H1 (cell line): ENCODE measurements at regions not wholly inside any gene's neighbourhood (a gene's known extent, or its start where the extent isn't known, plus 50 kb on each side); places are given as distances from the start of the nearest gene placed in this dataset.

Experiments
- CTCF ChIA-PET: fragments of 300-600 bp; sonication (Branson Sonifier 250); formaldehyde crosslinking; loops from one replicate; lab custom pipeline; 2021; ENCODE audit not compliant: partially characterized antibody; lab: Charles Lee
- POLR2A ChIA-PET: fragments of 300-600 bp; sonication (Branson Sonifier 250); formaldehyde crosslinking; loops from one replicate; lab custom pipeline; 2021; ENCODE audit warnings: inconsistent platforms; ENCODE audit not compliant: partially characterized antibody; lab: Charles Lee
- DNase-seq, 2 experiments: peaks; one replicate each; pipeline versions ENCODE4 v3.0.0 to v3.0.0-alpha.2; 2010 to 2022; ENCODE audit warnings: low spot score in 2 of 2, low read depth in 1 of 2, mixed read lengths in 1 of 2
- FAIRE-seq: peaks from 2 replicates; lab custom pipeline; 2011; peaks lifted over from hg19 to GRCh38; lab: Jason Lieb, UNC
- H2AFZ ChIP-seq: 2 replicates; pipeline ENCODE4 v1.8.1; 2012; ENCODE audit warnings: low read length, inconsistent platforms
- H2AK5ac ChIP-seq: 2 replicates; pipeline ENCODE4 v1.6.1; 2013; ENCODE audit warnings: low read depth, low read length
- H2BK120ac ChIP-seq: replicated peaks from 2 replicates; pipeline ENCODE3; 2013; ENCODE audit warnings: low read depth, low read length, inconsistent platforms
- H2BK12ac ChIP-seq: 2 replicates; pipeline ENCODE4 v1.6.1; 2013; ENCODE audit warnings: low read depth, low read length
- H2BK15ac ChIP-seq: 2 replicates; pipeline ENCODE4 v1.6.1; 2013; ENCODE audit warnings: low read length
- H2BK20ac ChIP-seq: 2 replicates; pipeline ENCODE4 v1.6.1; 2013; ENCODE audit warnings: low read length
- H2BK5ac ChIP-seq: 2 replicates; pipeline ENCODE4 v1.6.1; 2013; ENCODE audit warnings: low read depth, low read length
- H3K14ac ChIP-seq: 2 replicates; pipeline ENCODE4 v1.6.1; 2013; ENCODE audit warnings: inconsistent platforms; ENCODE audit not compliant: insufficient read length
- H3K18ac ChIP-seq: 2 replicates; pipeline ENCODE4 v1.6.1; 2013; ENCODE audit warnings: low read length; ENCODE audit errors: extremely low read depth
- H3K23ac ChIP-seq: 2 replicates; pipeline ENCODE4 v1.6.1; 2013; ENCODE audit warnings: inconsistent platforms; ENCODE audit not compliant: insufficient read length
- H3K23me2 ChIP-seq: 2 replicates; pipeline ENCODE4 v1.6.1; 2013; ENCODE audit warnings: low read depth, low read length
- H3K27ac ChIP-seq: 2 replicates; pipeline ENCODE4 v1.6.1; 2011; ENCODE audit warnings: low read depth, low read length, inconsistent platforms
- H3K27me3 ChIP-seq, 4 experiments: replicated peaks in 1 of 4; 1 replicate in 1 of 4; 2 replicates in 3 of 4; pipeline versions ENCODE4 v1.6.1 to v1.8.1; 2011 to 2013; ENCODE audit warnings: low read length in 3 of 4, mild to moderate bottlenecking in 3 of 4, inconsistent platforms in 2 of 4, mixed read lengths in 2 of 4, moderate library complexity in 1 of 4; ENCODE audit not compliant: control insufficient read depth in 3 of 4, insufficient read depth in 3 of 4; ENCODE audit errors: extremely low read depth in 1 of 4
- H3K36me3 ChIP-seq, 4 experiments: 2 replicates each; pipeline versions ENCODE4 v1.6.1 to v1.8.1; 2011 to 2013; ENCODE audit warnings: mild to moderate bottlenecking in 4 of 4, low read length in 3 of 4, moderate library complexity in 2 of 4, control low read depth in 1 of 4, inconsistent platforms in 1 of 4; ENCODE audit not compliant: insufficient read depth in 4 of 4, control insufficient read depth in 2 of 4
- H3K4ac ChIP-seq: replicated peaks from 2 replicates; pipeline ENCODE3; 2013; ENCODE audit warnings: low read length, low read depth, mixed read lengths, inconsistent platforms; ENCODE audit not compliant: insufficient read length
- H3K4me1 ChIP-seq, 4 experiments: replicated peaks in 1 of 4; 1 replicate in 1 of 4; 2 replicates in 3 of 4; pipeline versions ENCODE4 v1.6.1 to v1.8.1; 2011 to 2013; ENCODE audit warnings: low read length in 3 of 4, inconsistent platforms in 2 of 4, mixed read lengths in 1 of 4; ENCODE audit not compliant: insufficient read depth in 4 of 4, control insufficient read depth in 3 of 4
- H3K4me2 ChIP-seq, 2 experiments: 2 replicates each; pipeline versions ENCODE4 v1.6.1 to v1.8.1; 2011 to 2013; ENCODE audit warnings: low read depth in 2 of 2, low read length in 2 of 2, control low read depth in 1 of 2, inconsistent platforms in 1 of 2, mild to moderate bottlenecking in 1 of 2; ENCODE audit not compliant: insufficient read depth in 1 of 2
- H3K4me3 ChIP-seq, 4 experiments: fragments of 200-600, 300-600 bp in 1 of 4; sonication (generic), shearing (Covaris generic), sonication (Bioruptor Twin) in 1 of 4; 2 replicates each; pipeline versions ENCODE4 v1.5.1 to v1.8.1; 2011 to 2016; ENCODE audit warnings: low read length in 4 of 4, low read depth in 3 of 4, control low read depth in 2 of 4, inconsistent platforms in 2 of 4, mild to moderate bottlenecking in 2 of 4, mixed read lengths in 1 of 4, moderate library complexity in 1 of 4; ENCODE audit not compliant: insufficient read depth in 2 of 4; ENCODE audit errors: extremely low read depth in 1 of 4
- H3K56ac ChIP-seq: replicated peaks from 2 replicates; pipeline ENCODE3; 2013; ENCODE audit warnings: low read depth, mild to moderate bottlenecking, mixed read lengths, low read length, inconsistent platforms; ENCODE audit not compliant: insufficient read length
- H3K79me1 ChIP-seq: 2 replicates; pipeline ENCODE4 v1.6.1; 2013; ENCODE audit warnings: low read depth, low read length, control low read depth
- H3K79me2 ChIP-seq, 2 experiments: 2 replicates each; pipeline versions ENCODE4 v1.6.1 to v1.8.1; 2012 to 2013; ENCODE audit warnings: low read length in 2 of 2, mild to moderate bottlenecking in 2 of 2, inconsistent platforms in 1 of 2; ENCODE audit not compliant: insufficient read depth in 2 of 2, control insufficient read depth in 1 of 2
- H3K9ac ChIP-seq, 4 experiments: replicated peaks in 1 of 4; 1 replicate in 1 of 4; 2 replicates in 3 of 4; pipeline versions ENCODE4 v1.6.1 to v1.8.1; 2011 to 2013; ENCODE audit warnings: low read depth in 3 of 4, low read length in 3 of 4, control low read depth in 2 of 4, mild to moderate bottlenecking in 2 of 4, moderate library complexity in 2 of 4, inconsistent platforms in 1 of 4; ENCODE audit errors: extremely low read depth in 1 of 4
- H3K9me3 ChIP-seq, 2 experiments: 2 replicates each; pipeline versions ENCODE4 v1.6.1 to v1.8.1; 2012 to 2013; ENCODE audit warnings: mild to moderate bottlenecking in 2 of 2, moderate library complexity in 2 of 2, control low read depth in 1 of 2, inconsistent platforms in 1 of 2, low read depth in 1 of 2, low read length in 1 of 2, mixed read lengths in 1 of 2; ENCODE audit not compliant: insufficient read depth in 2 of 2
- H4K20me1 ChIP-seq, 2 experiments: replicated peaks in 1 of 2; 2 replicates each; pipeline versions ENCODE3 to v1.8.1; 2011 to 2013; ENCODE audit warnings: inconsistent platforms in 2 of 2, low read length in 2 of 2, mild to moderate bottlenecking in 1 of 2; ENCODE audit not compliant: insufficient read depth in 2 of 2, control insufficient read depth in 1 of 2
- H4K5ac ChIP-seq: 2 replicates; pipeline ENCODE4 v1.6.1; 2013; ENCODE audit warnings: low read length, low read depth, mixed read lengths, inconsistent platforms; ENCODE audit not compliant: insufficient read length
- H4K8ac ChIP-seq: 2 replicates; pipeline ENCODE4 v1.8.0; 2013; ENCODE audit warnings: mild to moderate bottlenecking, moderate library complexity, low read length, inconsistent platforms; ENCODE audit not compliant: insufficient read depth; ENCODE audit errors: extremely low read depth
- H4K91ac ChIP-seq: replicated peaks from 2 replicates; pipeline ENCODE3; 2013; ENCODE audit warnings: low read length, mixed read lengths, inconsistent platforms; ENCODE audit not compliant: insufficient read length
- BRCA1 ChIP-seq: IDR thresholded peaks from 2 replicates; pipeline ENCODE4 v1.6.1; 2012; ENCODE audit warnings: low read depth, low read length, improper control_type of control experiment
- CBX5 ChIP-seq: fragments of 300-800, 300-1000 bp; sonication (generic); IDR thresholded peaks from 2 replicates; pipeline ENCODE4 v1.7.1; 2016; ENCODE audit warnings: antibody characterized with exemption, low read length, low read depth
- CHD1 ChIP-seq: IDR thresholded peaks from 2 replicates; pipeline ENCODE4 v1.6.1; 2012; ENCODE audit warnings: low read depth, low read length, improper control_type of control experiment
- HDAC2 ChIP-seq, 2 experiments: fragments of 300-600 bp in 1 of 2; sonication (generic) in 1 of 2; IDR thresholded peaks; 2 replicates each; pipeline ENCODE4 v1.6.1; 2011 to 2012; ENCODE audit warnings: low read depth in 2 of 2, low read length in 2 of 2, mild to moderate bottlenecking in 2 of 2, moderate library complexity in 2 of 2, borderline replicate concordance in 1 of 2, inconsistent platforms in 1 of 2
- MAFK ChIP-seq: IDR thresholded peaks from 2 replicates; pipeline ENCODE4 v1.6.1; 2012; ENCODE audit warnings: low read depth, mild to moderate bottlenecking, improper control_type of control experiment, low read length
- NANOG ChIP-seq: IDR thresholded peaks from 2 replicates; pipeline ENCODE4 v1.6.1; 2011; ENCODE audit warnings: low read length, low read depth, mild to moderate bottlenecking, inconsistent platforms; ENCODE audit not compliant: insufficient read depth, poor library complexity, severe bottlenecking
- NRF1 ChIP-seq: IDR thresholded peaks from 2 replicates; pipeline ENCODE4 v1.6.1; 2011; ENCODE audit warnings: mild to moderate bottlenecking, low read depth, low read length, improper control_type of control experiment
- RAD21 ChIP-seq, 2 experiments: IDR thresholded peaks in 1 of 2; conservative IDR thresholded peaks in 1 of 2; 2 replicates each; pipeline ENCODE4 v1.6.1; 2011; ENCODE audit warnings: low read depth in 2 of 2, low read length in 2 of 2, improper control_type of control experiment in 1 of 2, inconsistent platforms in 1 of 2, mild to moderate bottlenecking in 1 of 2, moderate library complexity in 1 of 2
- RXRA ChIP-seq: IDR thresholded peaks from 2 replicates; pipeline ENCODE4 v1.6.1; 2011; ENCODE audit warnings: low read depth, mild to moderate bottlenecking, low read length, moderate library complexity; ENCODE audit not compliant: insufficient read depth
- SIN3A ChIP-seq, 2 experiments: IDR thresholded peaks in 1 of 2; conservative IDR thresholded peaks in 1 of 2; 2 replicates each; pipeline ENCODE4 v1.6.1; 2011 to 2012; ENCODE audit warnings: low read length in 2 of 2, improper control_type of control experiment in 1 of 2, low read depth in 1 of 2, mild to moderate bottlenecking in 1 of 2
- SP4 ChIP-seq: IDR thresholded peaks from 2 replicates; pipeline ENCODE4 v1.6.1; 2012; ENCODE audit warnings: low read length, inconsistent platforms
- TAF1 ChIP-seq: IDR thresholded peaks from 2 replicates; pipeline ENCODE4 v1.6.1; 2011; ENCODE audit warnings: mild to moderate bottlenecking, low read depth, low read length
- TBP ChIP-seq: IDR thresholded peaks from 2 replicates; pipeline ENCODE4 v1.6.1; 2011; ENCODE audit warnings: low read depth, low read length, improper control_type of control experiment
- WGBS, 2 experiments: shearing (Covaris generic) in 1 of 2; methylation state at CpG; one replicate each; pipeline versions ENCODE4 v1.1.6 to v1.1.7; 2013 to 2015; ENCODE audit warnings: low lambda C conversion rate in 2 of 2, mixed read lengths in 2 of 2, inconsistent platforms in 1 of 2, low coverage in 1 of 2, missing lambda C conversion rate in 1 of 2; ENCODE audit not compliant: insufficient replicate concordance in 2 of 2, insufficient coverage in 1 of 2, insufficient read length in 1 of 2; ENCODE audit errors: extremely low coverage in 1 of 2, missing lambda C conversion rate in 1 of 2; 5-methylcytosine and 5-hydroxymethylcytosine counted together

GRCh38 chr1:219708919-219709543, 96.1 kb upstream of the ZC3H11B start:
- Histone ChIP-seq H2BK5ac (no peak overlapping the region), H2BK15ac (no peak overlapping the region), H3K18ac (no peak overlapping the region), H2BK12ac (no peak overlapping the region), H3K56ac (no peak overlapping the region), H4K5ac (no peak overlapping the region), H4K20me1 (no peaks in the 10 kb centered on the region), H3K27ac (no peak overlapping the region), H4K91ac (no peak overlapping the region), H3K27me3 (no peaks in the 10 kb centered on the region), H3K4me3 (no peak overlapping the region), H3K23ac (no peak overlapping the region), H3K79me2 (no peaks in the 10 kb centered on the region), H4K8ac (no peak overlapping the region), H3K23me2 (no peaks in the 10 kb centered on the region), H3K4me1 (0 out of 7 replicates have a peak, but pooled peaks cover 0 to 2% (median 0%) of the 10 kb centered on the region in 4 experiments), H3K9ac (no peak overlapping the region), H2AK5ac (no peak overlapping the region), H3K4me2 (no peak overlapping the region), H2BK120ac (no peak overlapping the region), H3K9me3 (no peaks in the 10 kb centered on the region; a peak in 1 of 4 replicates), H3K36me3 (no peaks in the 10 kb centered on the region), H3K4ac (no peak overlapping the region), H3K14ac (no peak overlapping the region), H3K79me1 (no peaks in the 10 kb centered on the region), H2BK20ac (no peak overlapping the region), H2AFZ (no peak overlapping the region)
- ChIA-PET CTCF (interaction anchor here (0.6 to 1.2 kb wide), 7 partner anchors 13 to 332 kb away, joined by 3 to 4 read pairs (median 3); no protein-coding TSS in a partner anchor), POLR2A (interaction anchor here (0.6 kb wide), 1 partner anchor 1116 kb away, joined by 3 read pairs; no protein-coding TSS in a partner anchor)
- 87% methylated on average over 6 of the region's 6 CpGs; no CpG with 5 or more reads in 1 of the 2 experiments for WGBS, 2 experiments
- FAIRE-seq = no peak
- DNase-seq = no peak
- TF ChIP-seq MAFK (no peak), BRCA1 (no peak), NRF1 (no peak), RAD21 (IDR thresholded peaks at IDR 0.05 in 1 of 2, conservative IDR thresholded peaks at IDR 0.05 in 1 of 2; ENCODE audit: low read depth in 2 of 2, low read length in 2 of 2) (no peak), SP4 (no peak), TAF1 (no peak), CHD1 (no peak), NANOG (no peak), CBX5 (no peak), SIN3A (conservative IDR thresholded peaks at IDR 0.05 in 1 of 2, IDR thresholded peaks at IDR 0.05 in 1 of 2; ENCODE audit: low read depth in 1 of 2, low read length in 2 of 2) (no peak), RXRA (no peak), HDAC2 (IDR thresholded peaks at IDR 0.05; ENCODE audit: borderline replicate concordance in 1 of 2, low read depth in 2 of 2, low read length in 2 of 2) (no peak), TBP (no peak)
